K562 (cell line): ENCODE measurements at regions not wholly inside any gene's neighbourhood (a gene's known extent, or its start where the extent isn't known, plus 50 kb on each side); places are given as distances from the start of the nearest gene placed in this dataset.

Experiments
- ATAC-seq: fragments of 200-7000 bp; cut with Tn5 transposase; 3 replicates; pipeline ENCODE4 v1.9.1; 2020; ENCODE audit warnings: moderate library complexity
- BruUV-seq: library from RNA; stranded (reverse); fragments of 400-500 nt; replicated peaks from 2 replicates; lab custom pipeline; 2021; lab: Mats Ljungman, UMichigan
- CTCF ChIA-PET: fragments of 300-600 bp; formaldehyde crosslinking; extraction: SDS; loops from one replicate; lab custom pipeline; 2021; ENCODE audit warnings: low intra/inter-chr PET ratio; lab: Yijun Ruan, JAX
- POLR2A ChIA-PET: fragments of 300-600, 350-650 bp; sonication (Branson Sonifier 250); formaldehyde crosslinking; extraction: SDS; loops from one replicate; lab custom pipeline; 2021; ENCODE audit warnings: antibody characterized with exemption, inconsistent platforms; lab: Yijun Ruan, JAX
- DNase-seq, 4 experiments: peaks; one replicate each; pipeline versions ENCODE4 v3.0.0 to v3.0.0-alpha.2; 2011 to 2018; ENCODE audit warnings: low spot score in 3 of 4, mixed read lengths in 3 of 4; ENCODE audit errors: extremely low read depth in 1 of 4
- FAIRE-seq: peaks from 2 replicates; lab custom pipeline; 2011; peaks lifted over from hg19 to GRCh38; lab: Jason Lieb, UNC
- H2AFZ ChIP-seq: 2 replicates; pipeline ENCODE4 v1.6.0; 2011; ENCODE audit warnings: low read depth, low read length, control low read depth, inconsistent platforms
- H3K27ac ChIP-seq: fragments of 200-600 bp; 3 replicates; pipeline ENCODE4 v1.8.0; 2011; ENCODE audit warnings: low read depth, mild to moderate bottlenecking, control low read depth, inconsistent platforms, low read length, moderate library complexity, mixed read lengths; ENCODE audit errors: extremely low read depth
- H3K27me3 ChIP-seq, 2 experiments: fragments of 300-600 bp in 1 of 2; 2 replicates in 1 of 2; 3 replicates in 1 of 2; pipeline versions ENCODE4 v1.6.0 to v1.8.0; 2011; ENCODE audit warnings: inconsistent platforms in 2 of 2, low read length in 2 of 2, mild to moderate bottlenecking in 1 of 2, mixed read lengths in 1 of 2, moderate library complexity in 1 of 2; ENCODE audit not compliant: control insufficient read depth in 2 of 2, insufficient read depth in 2 of 2
- H3K36me3 ChIP-seq: fragments of 300-600 bp; 3 replicates; pipeline ENCODE4 v1.8.0; 2011; ENCODE audit warnings: mild to moderate bottlenecking, low read length, inconsistent platforms; ENCODE audit not compliant: control insufficient read depth, insufficient read depth
- H3K4me1 ChIP-seq, 2 experiments: fragments of 200-600 bp in 1 of 2; replicated peaks in 1 of 2; 2 replicates in 1 of 2; 3 replicates in 1 of 2; pipeline versions ENCODE4 v1.5.1 to v1.8.0; 2011; ENCODE audit warnings: inconsistent platforms in 2 of 2, low read length in 2 of 2, mild to moderate bottlenecking in 1 of 2, mixed read lengths in 1 of 2, moderate library complexity in 1 of 2; ENCODE audit not compliant: control insufficient read depth in 2 of 2, insufficient read depth in 2 of 2
- H3K4me2 ChIP-seq: 2 replicates; pipeline ENCODE4 v1.6.1; 2011; ENCODE audit warnings: low read length, control low read depth, inconsistent platforms, mixed read lengths; ENCODE audit not compliant: insufficient read depth
- H3K4me3 ChIP-seq: fragments of 200-600 bp; sonication (generic), shearing (Covaris generic); 2 replicates; pipeline ENCODE4 v1.5.1; 2016; ENCODE audit warnings: control low read depth, inconsistent platforms
- H3K79me2 ChIP-seq: fragments of 200-600 bp; 3 replicates; pipeline ENCODE4 v1.8.0; 2011; ENCODE audit warnings: low read length, inconsistent platforms; ENCODE audit not compliant: control insufficient read depth, insufficient read depth
- H3K9ac ChIP-seq, 2 experiments: 2 replicates each; pipeline versions ENCODE4 v1.6.0 to v1.6.1; 2011; ENCODE audit warnings: low read depth in 2 of 2, low read length in 2 of 2, control low read depth in 1 of 2, inconsistent platforms in 1 of 2, mild to moderate bottlenecking in 1 of 2, mixed read lengths in 1 of 2; ENCODE audit not compliant: insufficient read depth in 1 of 2
- H3K9me1 ChIP-seq: one replicate; pipeline ENCODE4 v1.6.0; 2011; ENCODE audit warnings: inconsistent platforms, mild to moderate bottlenecking, low read length, moderate library complexity; ENCODE audit not compliant: control insufficient read depth, insufficient read depth
- H3K9me3 ChIP-seq: replicated peaks from 2 replicates; pipeline ENCODE4 v1.5.1; 2011; ENCODE audit warnings: low read depth, low read length, inconsistent platforms; ENCODE audit not compliant: control insufficient read depth, insufficient read depth
- H4K20me1 ChIP-seq: replicated peaks from 2 replicates; pipeline ENCODE4 v1.6.1; 2011; ENCODE audit warnings: low read length, inconsistent platforms, mixed read lengths; ENCODE audit not compliant: control insufficient read depth, insufficient read depth
- ARNT ChIP-seq, 2 experiments: fragments of 450-650 bp; IDR thresholded peaks; 2 replicates each; pipeline ENCODE4 v1.6.1; 2016; ENCODE audit warnings: mild to moderate bottlenecking in 1 of 2
- BCL6 ChIP-seq: fragments of 250-450 bp; sonication (Bioruptor Pico); IDR thresholded peaks from 2 replicates; pipeline ENCODE4 v1.4.0; 2020
- MLLT1 ChIP-seq, 2 experiments: fragments of 450-650 bp; IDR thresholded peaks; 2 replicates each; pipeline ENCODE4 v1.6.1; 2016
- NRF1 ChIP-seq, 2 experiments: fragments of 450-650 bp; IDR thresholded peaks in 1 of 2; conservative IDR thresholded peaks in 1 of 2; 2 replicates each; pipeline ENCODE4 v1.6.1; 2014; ENCODE audit warnings: mild to moderate bottlenecking in 2 of 2
- STAT5B ChIP-seq: fragments of 250-450 bp; sonication (Bioruptor Pico); IDR thresholded peaks from 2 replicates; pipeline ENCODE4 v1.8.0; 2021; ENCODE audit warnings: mild to moderate bottlenecking, inconsistent platforms
- WGBS: fragments of 100-300 bp; shearing (Covaris generic); methylation state at CpG from one replicate; pipeline ENCODE4 v1.1.6; 2016; ENCODE audit warnings: low coverage, mixed read lengths; ENCODE audit not compliant: insufficient coverage; ENCODE audit errors: missing lambda C conversion rate; 5-methylcytosine and 5-hydroxymethylcytosine counted together
- in situ Hi-C: fragments of 300-500 bp; cut with MboI; formaldehyde crosslinking; loops from 4 replicates; pipeline ENCODE4 v1.15.0; 2018; ENCODE audit warnings: inconsistent platforms, mixed read lengths
- intact Hi-C: fragments of 100-400 bp; cut with micrococcal nuclease; formaldehyde crosslinking; loops from 2 replicates; pipeline ENCODE4 v1.14.2; 2022

- no TSS peak for BruUV-seq
- H2AFZ ChIP-seq, result no peak overlapping the region
- no peaks in the 10 kb centered on the region for H3K9me3 ChIP-seq
- ATAC-seq, result no peak
- no peaks in the 10 kb centered on the region for H3K79me2 ChIP-seq
- intact Hi-C loops, result no loop called here
- ChIA-PET POLR2A (no interaction called here), CTCF (interaction anchor here (0.5 kb wide), 1 partner anchor 269 kb away, joined by 3 read pairs; no protein-coding TSS in a partner anchor)
- peaks cover 0 to 5% of the 10 kb centered on the region in 2 experiments; a peak in 3 of 5 replicates for H3K27me3 ChIP-seq
- no peak overlapping the region for H3K4me2 ChIP-seq
- 0% methylated on average over 15 of the region's 15 CpGs for WGBS
- H3K9me1 ChIP-seq, result no peaks in the 10 kb centered on the region
- no peak overlapping the region for H3K9ac ChIP-seq
- no peak for TF ChIP-seq BCL6 (CRISPR knock-in tag)
- no peak for TF ChIP-seq MLLT1 (IDR thresholded peaks at IDR 0.05)
- TF ChIP-seq STAT5B (CRISPR knock-in tag), result no peak
- no peak for TF ChIP-seq ARNT (IDR thresholded peaks at IDR 0.05)
- no peak for TF ChIP-seq NRF1 (conservative IDR thresholded peaks at IDR 0.05 in 1 of 2, IDR thresholded peaks at IDR 0.05 in 1 of 2)
- in situ Hi-C loops, result no loop called here
- H3K4me1 ChIP-seq, result no peaks in the 10 kb centered on the region
- no peak for DNase-seq
- no peaks in the 10 kb centered on the region for H3K36me3 ChIP-seq
- no peak for FAIRE-seq
- H4K20me1 ChIP-seq, result no peaks in the 10 kb centered on the region
- H3K4me3 ChIP-seq, result no peak overlapping the region
- no peak overlapping the region for H3K27ac ChIP-seq
Measured at GRCh38 chr16:20166531-20167235, 93.0 kb upstream of the GPR139 start.
